Testis (tissue), 2 donors: ENCODE measurements at regions not wholly inside any gene's neighbourhood (a gene's known extent, or its start where the extent isn't known, plus 50 kb on each side); places are given as distances from the start of the nearest gene placed in this dataset.

Source experiments
- DNase-seq: peaks from one replicate; pipeline ENCODE4 v3.0.0-alpha.2; 2019
- H3K27ac ChIP-seq, 2 donors: fragments of 200-600 bp; sonication (generic); one replicate each; pipeline ENCODE4 v1.5.1; 2019
- H3K27me3 ChIP-seq: fragments of 200-600 bp; sonication (generic); one replicate; pipeline ENCODE4 v1.5.1; 2019
- H3K36me3 ChIP-seq: fragments of 200-600 bp; sonication (generic); one replicate; pipeline ENCODE4 v1.5.1; 2017; ENCODE audit warnings: low read depth; ENCODE audit errors: missing control alignments
- H3K4me1 ChIP-seq: fragments of 200-600 bp; sonication (generic); one replicate; pipeline ENCODE4 v1.5.1; 2019
- H3K4me3 ChIP-seq, 2 donors: fragments of 200-600 bp; sonication (generic); one replicate each; pipeline ENCODE4 v1.5.1; 2017 to 2019
- H3K9me3 ChIP-seq: fragments of 200-600 bp; sonication (generic); one replicate; pipeline ENCODE4 v1.5.1; 2017
- POLR2A ChIP-seq: fragments of 450-650 bp; IDR thresholded peaks from one replicate; pipeline ENCODE4 v1.6.1; 2017; ENCODE audit warnings: antibody characterized with exemption, mild to moderate bottlenecking, moderate library complexity
- WGBS, 2 donors: methylation state at CpG; one replicate each; pipeline ENCODE4 v1.1.5; 2018; 5-methylcytosine and 5-hydroxymethylcytosine counted together
- intact Hi-C: fragments of 100-400 bp; cut with DNase I; formaldehyde crosslinking; loops from one replicate; pipeline ENCODE4 v1.15.1; 2023; ENCODE audit warnings: low total_unique reads
- TF ChIP-seq, protein P1 (sequence below), 3 experiments: fragments of 450-650 bp in 2 of 3; fragments of 200-600 bp in 1 of 3; sonication (generic) in 1 of 3; IDR thresholded peaks; one replicate each; pipeline ENCODE4 v1.5.1; 2016 to 2019; ENCODE audit warnings: antibody characterized with exemption in 3 of 3, mild to moderate bottlenecking in 2 of 3, moderate library complexity in 1 of 3

DNA sequence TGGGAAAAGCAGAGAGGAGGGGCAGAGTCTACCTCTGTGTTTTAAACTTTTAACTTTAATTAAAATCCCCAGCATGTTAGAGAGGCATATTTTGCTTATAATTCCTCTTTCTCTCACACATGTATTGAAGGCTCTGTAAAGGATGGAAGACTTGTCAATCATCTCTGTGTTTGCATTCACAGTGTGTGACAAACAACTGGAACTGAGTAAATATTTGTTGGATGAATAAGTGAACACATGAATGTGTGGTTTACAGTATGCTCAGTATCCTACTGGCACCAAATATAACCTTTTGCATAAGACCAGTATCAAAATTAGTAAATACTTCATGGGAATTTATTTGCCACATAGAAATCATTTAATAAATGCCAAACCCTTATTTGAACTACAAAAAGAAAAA, 829.0 kb downstream of the GRID1 start:
- TF ChIP-seq, protein P1, sequence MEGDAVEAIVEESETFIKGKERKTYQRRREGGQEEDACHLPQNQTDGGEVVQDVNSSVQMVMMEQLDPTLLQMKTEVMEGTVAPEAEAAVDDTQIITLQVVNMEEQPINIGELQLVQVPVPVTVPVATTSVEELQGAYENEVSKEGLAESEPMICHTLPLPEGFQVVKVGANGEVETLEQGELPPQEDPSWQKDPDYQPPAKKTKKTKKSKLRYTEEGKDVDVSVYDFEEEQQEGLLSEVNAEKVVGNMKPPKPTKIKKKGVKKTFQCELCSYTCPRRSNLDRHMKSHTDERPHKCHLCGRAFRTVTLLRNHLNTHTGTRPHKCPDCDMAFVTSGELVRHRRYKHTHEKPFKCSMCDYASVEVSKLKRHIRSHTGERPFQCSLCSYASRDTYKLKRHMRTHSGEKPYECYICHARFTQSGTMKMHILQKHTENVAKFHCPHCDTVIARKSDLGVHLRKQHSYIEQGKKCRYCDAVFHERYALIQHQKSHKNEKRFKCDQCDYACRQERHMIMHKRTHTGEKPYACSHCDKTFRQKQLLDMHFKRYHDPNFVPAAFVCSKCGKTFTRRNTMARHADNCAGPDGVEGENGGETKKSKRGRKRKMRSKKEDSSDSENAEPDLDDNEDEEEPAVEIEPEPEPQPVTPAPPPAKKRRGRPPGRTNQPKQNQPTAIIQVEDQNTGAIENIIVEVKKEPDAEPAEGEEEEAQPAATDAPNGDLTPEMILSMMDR (IDR thresholded peaks at IDR 0.05): no peak
- TF ChIP-seq POLR2A: no peak
- Histone ChIP-seq H3K4me3 (no peak overlapping the region), H3K27me3 (no peaks in the 10 kb centered on the region), H3K27ac (no peak overlapping the region), H3K36me3 (no peaks in the 10 kb centered on the region), H3K9me3 (no peaks in the 10 kb centered on the region), H3K4me1 (no peaks in the 10 kb centered on the region)
- DNase-seq: no peak
- intact Hi-C loops: no loop called here

DNA sequence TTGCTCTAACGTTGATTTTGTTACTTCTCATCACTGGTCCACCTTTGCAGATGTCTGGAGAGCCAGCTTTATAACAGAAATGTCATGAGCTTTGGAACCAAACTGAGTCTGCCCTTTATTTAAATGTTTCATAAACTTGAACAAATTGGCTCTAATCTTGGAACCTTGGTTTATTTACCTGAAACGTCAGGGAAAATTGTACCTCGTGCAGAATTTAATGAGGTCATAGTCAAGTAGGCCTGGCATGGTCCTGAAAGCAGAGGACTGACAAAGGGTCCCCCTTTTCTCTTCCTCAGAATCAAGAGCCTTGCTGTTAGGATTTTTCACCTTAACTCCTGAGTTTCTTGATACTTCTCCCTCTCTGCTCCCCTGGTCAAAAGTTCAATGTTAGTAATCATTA, 828.0 kb downstream of the GRID1 start:
- Histone ChIP-seq H3K4me3 (no peak overlapping the region), H3K9me3 (no peaks in the 10 kb centered on the region), H3K27me3 (no peaks in the 10 kb centered on the region), H3K27ac (no peak overlapping the region), H3K36me3 (no peaks in the 10 kb centered on the region), H3K4me1 (no peaks in the 10 kb centered on the region)
- no peak for DNase-seq
- WGBS, 2 donors: 81 to 85% methylated on average over 3 of the region's 3 CpGs
- intact Hi-C loops: no loop called here
- TF ChIP-seq POLR2A: no peak
- TF ChIP-seq, protein P1 (IDR thresholded peaks at IDR 0.05): no peak

DNA sequence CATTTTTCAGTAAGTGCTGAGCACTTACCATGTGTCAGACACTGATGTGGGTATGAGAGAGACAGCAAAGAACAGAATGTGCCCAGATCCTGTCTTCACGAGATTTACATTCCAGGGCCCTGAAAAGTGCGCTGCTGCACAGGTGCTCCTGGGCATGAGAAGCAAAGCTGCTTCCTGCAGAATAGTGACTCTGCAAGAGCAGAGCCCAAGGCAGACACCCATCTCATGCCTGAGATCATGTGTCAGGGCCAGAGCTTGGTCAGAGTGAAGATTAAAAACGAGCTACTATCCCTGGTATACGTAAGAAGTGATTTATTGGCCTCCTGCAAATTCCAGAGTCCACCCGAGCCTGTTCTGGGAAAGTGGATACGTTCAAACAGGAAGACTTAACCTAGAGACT, 824.4 kb downstream of the GRID1 start:
- DNase-seq: no peak
- Histone ChIP-seq H3K4me3 (no peak overlapping the region), H3K27ac (no peak overlapping the region), H3K27me3 (no peaks in the 10 kb centered on the region), H3K4me1 (no peaks in the 10 kb centered on the region), H3K36me3 (no peaks in the 10 kb centered on the region), H3K9me3 (no peaks in the 10 kb centered on the region)
- TF ChIP-seq, protein P1 (IDR thresholded peaks at IDR 0.05): no peak
- no peak for TF ChIP-seq POLR2A
- 56 to 63% methylated on average over 6 of the region's 6 CpGs for WGBS, 2 donors
- intact Hi-C loops: no loop called here

DNA sequence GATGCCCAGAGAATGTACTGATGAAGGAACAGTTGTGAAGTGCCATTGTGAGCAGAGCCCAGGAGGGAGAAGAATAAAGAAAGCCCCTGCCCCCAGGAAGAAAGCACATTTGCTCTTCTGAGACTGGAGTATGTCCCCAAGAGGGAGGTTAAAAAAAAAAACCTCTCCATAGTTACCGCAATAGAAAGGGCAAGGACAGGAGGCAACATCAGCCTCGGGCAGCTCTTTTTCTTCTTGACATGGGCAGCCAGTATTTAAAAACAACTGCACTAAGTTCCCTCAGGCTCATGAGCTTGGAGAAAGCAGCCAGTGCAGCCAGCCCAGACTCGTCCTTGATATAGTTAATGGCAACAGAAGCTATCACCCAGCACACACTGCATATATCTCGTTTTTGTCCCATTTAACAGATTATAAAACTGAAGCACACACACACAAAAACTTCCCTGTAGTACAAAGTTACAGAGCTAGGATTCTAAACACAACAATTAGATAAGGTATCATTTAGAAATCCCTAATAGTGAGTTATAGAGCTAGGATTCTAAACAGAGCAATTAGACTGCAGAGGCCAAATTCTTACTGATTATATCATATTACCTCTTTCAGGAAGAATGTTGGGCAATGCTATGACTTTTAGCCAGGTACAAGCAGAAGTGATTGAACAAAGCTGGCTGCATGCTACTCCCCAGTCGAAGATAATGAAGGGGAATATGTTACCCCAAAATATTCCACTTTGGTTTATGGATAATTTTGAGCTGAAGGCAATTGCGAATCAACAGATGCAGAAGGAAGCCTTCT, 823.5 kb downstream of the GRID1 start:
- WGBS, 2 donors: 49 to 50% methylated on average over 6 of the region's 6 CpGs
- no peak overlapping the region for H3K4me3 ChIP-seq
- H3K27me3 ChIP-seq: no peaks in the 10 kb centered on the region

More for the DNA sequence above, 823.5 kb downstream of the GRID1 start:
- H3K9me3 ChIP-seq: no peaks in the 10 kb centered on the region
- H3K4me1 ChIP-seq: no peaks in the 10 kb centered on the region
- H3K27ac ChIP-seq: no peak overlapping the region
- intact Hi-C loops: no loop called here
- DNase-seq: no peak
- TF ChIP-seq, protein P1 (IDR thresholded peaks at IDR 0.05): no peak
- no peak for TF ChIP-seq POLR2A
- H3K36me3 ChIP-seq: no peaks in the 10 kb centered on the region
